WTC11 (cell line): ENCODE measurements at regions not wholly inside any gene's neighbourhood (a gene's known extent, or its start where the extent isn't known, plus 50 kb on each side); places are given as distances from the start of the nearest gene placed in this dataset.

ENCODE experiments used
- ATAC-seq: fragments of 200-7000 bp; cut with Tn5 transposase; 2 replicates; pipeline ENCODE4 v1.10.0; 2021; ENCODE audit warnings: mild to moderate bottlenecking, moderate library complexity
- CTCF ChIA-PET: fragments of 300-600 bp; sonication (Branson Sonifier 250); formaldehyde crosslinking; loops from one replicate; lab custom pipeline; 2021; ENCODE audit warnings: antibody characterized with exemption; lab: Charles Lee
- POLR2A ChIA-PET: fragments of 350-600 bp; sonication (Branson Sonifier 250); formaldehyde crosslinking; loops from one replicate; lab custom pipeline; 2021; ENCODE audit warnings: antibody characterized with exemption; lab: Charles Lee
- DNase-seq: peaks from one replicate; pipeline ENCODE4 v3.0.0; 2021; ENCODE audit warnings: low spot score
- H3K27ac Mint-ChIP-seq: 2 replicates; pipeline ENCODE4 v1.8.0; 2021; ENCODE audit warnings: mixed read lengths
- H3K27me3 Mint-ChIP-seq: 2 replicates; pipeline ENCODE4 v1.8.0; 2021; ENCODE audit warnings: low read depth, mild to moderate bottlenecking, moderate library complexity, mixed read lengths
- H3K36me3 Mint-ChIP-seq: 2 replicates; pipeline ENCODE4 v1.8.0; 2021; ENCODE audit warnings: mixed read lengths
- H3K4me1 Mint-ChIP-seq: 2 replicates; pipeline ENCODE4 v1.8.0; 2022; ENCODE audit warnings: mixed read lengths
- H3K4me3 Mint-ChIP-seq: 2 replicates; pipeline ENCODE4 v1.8.0; 2021; ENCODE audit warnings: mild to moderate bottlenecking, moderate library complexity, mixed read lengths
- H3K9me3 Mint-ChIP-seq: 2 replicates; pipeline ENCODE4 v1.8.0; 2021; ENCODE audit warnings: mixed read lengths
- ATF1 ChIP-seq: sonication (generic); formaldehyde crosslinking; IDR thresholded peaks from 2 replicates; pipeline ENCODE4 v1.8.1; 2023; ENCODE audit warnings: mild to moderate bottlenecking, moderate library complexity, missing genetic modification reagents
- ELF4 ChIP-seq: sonication (generic); formaldehyde crosslinking; IDR thresholded peaks from 2 replicates; pipeline ENCODE4 v1.8.1; 2022; ENCODE audit warnings: low read depth, mild to moderate bottlenecking, moderate library complexity, missing genetic modification reagents
- FOXP1 ChIP-seq: sonication (generic); formaldehyde crosslinking; IDR thresholded peaks from 2 replicates; pipeline ENCODE4 v1.8.0; 2022; ENCODE audit warnings: missing genetic modification reagents, mild to moderate bottlenecking, moderate library complexity, borderline replicate concordance
- HMGA2 ChIP-seq: fragments of 250-450 bp; sonication (Bioruptor Pico); IDR thresholded peaks from 2 replicates; pipeline ENCODE4 v1.4.0; 2021; ENCODE audit warnings: mild to moderate bottlenecking, moderate library complexity
- IRF2 ChIP-seq: sonication (generic); formaldehyde crosslinking; IDR thresholded peaks from 2 replicates; pipeline ENCODE4 v1.8.0; 2022; ENCODE audit warnings: low read depth, missing genetic modification reagents, borderline replicate concordance
- KAT7 ChIP-seq: sonication (generic); formaldehyde crosslinking; IDR thresholded peaks from 2 replicates; pipeline ENCODE4 v1.8.1; 2023; ENCODE audit warnings: missing genetic modification reagents, mild to moderate bottlenecking, borderline replicate concordance
- NFE2L1 ChIP-seq: sonication (generic); formaldehyde crosslinking; IDR thresholded peaks from 2 replicates; pipeline ENCODE4 v1.8.1; 2023; ENCODE audit warnings: missing genetic modification reagents
- NFYB ChIP-seq: sonication (generic); formaldehyde crosslinking; conservative IDR thresholded peaks from 2 replicates; pipeline ENCODE4 v1.8.0; 2022; ENCODE audit warnings: low read depth, missing genetic modification reagents
- NR1H2 ChIP-seq: sonication (generic); formaldehyde crosslinking; IDR thresholded peaks from 2 replicates; pipeline ENCODE4 v1.9.0; 2021; ENCODE audit warnings: mild to moderate bottlenecking, moderate library complexity, missing genetic modification reagents
- SOX15 ChIP-seq: fragments of 250-450 bp; sonication (Bioruptor Pico); IDR thresholded peaks from 2 replicates; pipeline ENCODE4 v1.9.0; 2021; ENCODE audit warnings: mild to moderate bottlenecking
- TF ChIP-seq, protein P1 (sequence below): sonication (generic); formaldehyde crosslinking; IDR thresholded peaks from 2 replicates; pipeline ENCODE4 v1.8.1; 2022; ENCODE audit warnings: mild to moderate bottlenecking, moderate library complexity, missing genetic modification reagents
- TF ChIP-seq, protein P2 (sequence below): fragments of 250-450 bp; sonication (Bioruptor Pico); IDR thresholded peaks from 2 replicates; pipeline ENCODE4 v1.9.0; 2021; ENCODE audit warnings: mild to moderate bottlenecking
- TF ChIP-seq, protein P3 (sequence below): fragments of 250-450 bp; sonication (Bioruptor Pico); IDR thresholded peaks from 2 replicates; pipeline ENCODE4 v1.9.0; 2021; ENCODE audit warnings: mild to moderate bottlenecking, borderline replicate concordance

DNA sequence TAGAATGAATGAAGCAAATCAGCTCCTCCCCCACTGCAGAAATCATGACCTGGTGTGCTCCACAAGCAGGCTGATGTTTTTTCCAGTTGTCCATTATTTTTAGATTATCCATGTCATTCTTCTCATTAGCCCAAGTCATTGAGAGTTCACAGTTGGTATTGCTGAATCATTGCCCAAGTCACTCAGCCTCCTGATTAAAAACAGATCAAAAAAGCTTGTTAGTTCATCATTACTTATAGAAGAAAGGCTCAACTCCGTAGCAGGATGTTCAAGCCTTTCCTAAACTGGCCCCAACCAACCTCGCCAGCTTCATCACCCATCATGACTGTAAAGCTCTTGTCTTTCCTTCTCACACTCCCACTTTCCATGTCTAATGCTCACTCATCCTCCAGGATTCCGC is 161.3 kb upstream of the CTTNBP2NL start (continued):
- TF ChIP-seq ELF4 (CRISPR knock-in tag), result no peak

DNA sequence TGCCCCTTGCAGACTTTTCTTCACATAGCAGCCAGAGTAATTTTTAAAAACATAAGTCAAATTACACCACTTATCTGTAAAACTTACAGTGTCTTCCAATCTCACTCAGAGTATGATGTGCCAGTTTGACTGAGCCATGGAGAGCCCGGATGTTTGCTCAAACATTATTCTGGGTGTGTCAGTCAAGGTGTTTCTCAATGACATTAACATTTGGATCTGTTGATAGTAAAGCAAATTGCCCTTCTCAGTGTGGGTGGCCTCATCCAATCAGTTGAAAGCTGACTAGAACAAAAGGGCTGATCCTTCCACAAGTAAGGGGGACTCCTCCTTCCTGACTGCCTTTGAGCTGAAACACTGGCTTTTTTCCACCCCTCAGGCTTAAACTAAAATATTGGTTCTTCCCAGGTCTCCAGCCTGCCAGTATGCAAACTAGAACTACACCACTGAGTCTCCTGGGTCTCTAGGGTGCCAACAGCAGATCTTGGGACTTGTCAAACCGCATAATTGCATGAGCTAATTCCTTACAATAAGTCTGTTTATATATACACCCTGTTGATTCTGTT is 157.9 kb upstream of the CTTNBP2NL start:
- Mint-ChIP-seq H3K36me3 (peaks cover 7% of the 10 kb centered on the region), H3K27ac (no peak overlapping the region; the same call in 1 of the 2 replicates), H3K4me3 (no peak overlapping the region), H3K4me1 (peaks cover 40% of the 10 kb centered on the region), H3K9me3 (peaks cover 27% of the 10 kb centered on the region), H3K27me3 (no peaks in the 10 kb centered on the region; the same call in 1 of the 2 replicates)
- ChIA-PET POLR2A (no interaction called here), CTCF (interaction anchor here (1.1 kb wide), 1 partner anchor 131 kb away, joined by 4 read pairs; no protein-coding TSS in a partner anchor)
- TF ChIP-seq ATF1 (CRISPR knock-in tag), result no peak
- no peak for TF ChIP-seq NFE2L1 (CRISPR knock-in tag)
- no peak for TF ChIP-seq SOX15 (CRISPR knock-in tag)
- TF ChIP-seq HMGA2, result no peak
- no peak for TF ChIP-seq NFYB (CRISPR knock-in tag)
- TF ChIP-seq, protein P1, sequence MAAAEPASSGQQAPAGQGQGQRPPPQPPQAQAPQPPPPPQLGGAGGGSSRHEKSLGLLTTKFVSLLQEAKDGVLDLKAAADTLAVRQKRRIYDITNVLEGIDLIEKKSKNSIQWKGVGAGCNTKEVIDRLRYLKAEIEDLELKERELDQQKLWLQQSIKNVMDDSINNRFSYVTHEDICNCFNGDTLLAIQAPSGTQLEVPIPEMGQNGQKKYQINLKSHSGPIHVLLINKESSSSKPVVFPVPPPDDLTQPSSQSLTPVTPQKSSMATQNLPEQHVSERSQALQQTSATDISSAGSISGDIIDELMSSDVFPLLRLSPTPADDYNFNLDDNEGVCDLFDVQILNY, result no peak
- TF ChIP-seq, protein P2, sequence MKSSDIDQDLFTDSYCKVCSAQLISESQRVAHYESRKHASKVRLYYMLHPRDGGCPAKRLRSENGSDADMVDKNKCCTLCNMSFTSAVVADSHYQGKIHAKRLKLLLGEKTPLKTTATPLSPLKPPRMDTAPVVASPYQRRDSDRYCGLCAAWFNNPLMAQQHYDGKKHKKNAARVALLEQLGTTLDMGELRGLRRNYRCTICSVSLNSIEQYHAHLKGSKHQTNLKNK, result no peak
- no peak for TF ChIP-seq FOXP1
- TF ChIP-seq IRF2 (CRISPR knock-in tag), result no peak
- no peak for TF ChIP-seq KAT7
- no peak for TF ChIP-seq NR1H2
- ATAC-seq (peak; percentile 82), DNase-seq (no peak)

DNA sequence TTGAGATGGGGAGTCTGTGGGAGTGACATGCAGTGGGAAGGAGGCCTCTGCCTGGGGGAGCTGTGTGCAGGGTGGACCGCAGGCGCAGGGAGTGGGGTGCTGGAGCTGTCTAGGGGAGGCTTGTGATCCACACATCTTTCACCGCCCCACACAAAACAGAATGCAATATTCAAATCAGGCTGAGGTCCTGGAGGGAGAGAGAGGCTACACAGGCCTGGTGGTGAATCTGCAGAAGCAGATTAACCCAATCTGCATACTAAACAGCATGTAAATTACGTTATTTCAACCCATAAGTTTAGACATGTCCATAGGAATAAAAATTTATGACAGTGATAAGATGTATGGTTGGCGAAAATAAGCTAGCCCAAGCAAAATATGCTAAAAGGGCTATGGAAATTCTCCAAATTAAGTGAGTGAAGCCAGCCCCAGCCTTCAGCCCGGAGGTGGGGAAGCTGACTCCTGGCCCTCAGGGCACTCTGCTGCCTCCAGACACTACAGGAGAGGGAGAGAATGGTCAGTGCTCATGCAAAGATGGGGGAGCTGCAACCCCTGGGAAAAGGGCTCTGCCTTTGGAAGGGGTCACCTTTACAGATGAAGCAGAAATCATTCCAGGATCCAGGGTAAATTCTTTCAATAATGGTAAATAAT is 156.2 kb upstream of the CTTNBP2NL start:
- ATAC-seq, result peak; percentile 67
- H3K9me3 Mint-ChIP-seq, result peaks cover 24% of the 10 kb centered on the region

More for the DNA sequence above, 156.2 kb upstream of the CTTNBP2NL start:
- no peak for DNase-seq
- no peaks in the 10 kb centered on the region; the same call in 1 of the 2 replicates for H3K27me3 Mint-ChIP-seq
- CTCF ChIA-PET, result interaction anchor here (1.4 kb wide), 1 partner anchor 14 kb away, joined by 3 read pairs; no protein-coding TSS in a partner anchor
- H3K36me3 Mint-ChIP-seq, result peaks cover 7% of the 10 kb centered on the region
- TF ChIP-seq, protein P3, sequence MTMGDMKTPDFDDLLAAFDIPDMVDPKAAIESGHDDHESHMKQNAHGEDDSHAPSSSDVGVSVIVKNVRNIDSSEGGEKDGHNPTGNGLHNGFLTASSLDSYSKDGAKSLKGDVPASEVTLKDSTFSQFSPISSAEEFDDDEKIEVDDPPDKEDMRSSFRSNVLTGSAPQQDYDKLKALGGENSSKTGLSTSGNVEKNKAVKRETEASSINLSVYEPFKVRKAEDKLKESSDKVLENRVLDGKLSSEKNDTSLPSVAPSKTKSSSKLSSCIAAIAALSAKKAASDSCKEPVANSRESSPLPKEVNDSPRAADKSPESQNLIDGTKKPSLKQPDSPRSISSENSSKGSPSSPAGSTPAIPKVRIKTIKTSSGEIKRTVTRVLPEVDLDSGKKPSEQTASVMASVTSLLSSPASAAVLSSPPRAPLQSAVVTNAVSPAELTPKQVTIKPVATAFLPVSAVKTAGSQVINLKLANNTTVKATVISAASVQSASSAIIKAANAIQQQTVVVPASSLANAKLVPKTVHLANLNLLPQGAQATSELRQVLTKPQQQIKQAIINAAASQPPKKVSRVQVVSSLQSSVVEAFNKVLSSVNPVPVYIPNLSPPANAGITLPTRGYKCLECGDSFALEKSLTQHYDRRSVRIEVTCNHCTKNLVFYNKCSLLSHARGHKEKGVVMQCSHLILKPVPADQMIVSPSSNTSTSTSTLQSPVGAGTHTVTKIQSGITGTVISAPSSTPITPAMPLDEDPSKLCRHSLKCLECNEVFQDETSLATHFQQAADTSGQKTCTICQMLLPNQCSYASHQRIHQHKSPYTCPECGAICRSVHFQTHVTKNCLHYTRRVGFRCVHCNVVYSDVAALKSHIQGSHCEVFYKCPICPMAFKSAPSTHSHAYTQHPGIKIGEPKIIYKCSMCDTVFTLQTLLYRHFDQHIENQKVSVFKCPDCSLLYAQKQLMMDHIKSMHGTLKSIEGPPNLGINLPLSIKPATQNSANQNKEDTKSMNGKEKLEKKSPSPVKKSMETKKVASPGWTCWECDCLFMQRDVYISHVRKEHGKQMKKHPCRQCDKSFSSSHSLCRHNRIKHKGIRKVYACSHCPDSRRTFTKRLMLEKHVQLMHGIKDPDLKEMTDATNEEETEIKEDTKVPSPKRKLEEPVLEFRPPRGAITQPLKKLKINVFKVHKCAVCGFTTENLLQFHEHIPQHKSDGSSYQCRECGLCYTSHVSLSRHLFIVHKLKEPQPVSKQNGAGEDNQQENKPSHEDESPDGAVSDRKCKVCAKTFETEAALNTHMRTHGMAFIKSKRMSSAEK (CRISPR knock-in tag), result no peak
- peaks cover 40% of the 10 kb centered on the region for H3K4me1 Mint-ChIP-seq
- POLR2A ChIA-PET, result interaction anchor here (0.5 kb wide), 1 partner anchor 622 kb away, joined by 3 read pairs; no protein-coding TSS in a partner anchor
- no peak overlapping the region for H3K4me3 Mint-ChIP-seq
- peak overlapping the region; percentile 41; the same call in 1 of the 2 replicates for H3K27ac Mint-ChIP-seq
